Ishikawa (cell line): ENCODE measurements at regions not wholly inside any gene's neighbourhood (a gene's known extent, or its start where the extent isn't known, plus 50 kb on each side); places are given as distances from the start of the nearest gene placed in this dataset.

Experiments used
- CEBPB ChIP-seq: IDR thresholded peaks from 2 replicates; pipeline ENCODE4 v1.6.1; 2012
- CREB1 ChIP-seq: IDR thresholded peaks from 2 replicates; pipeline ENCODE4 v1.6.1; 2012; ENCODE audit warnings: low read depth
- EGR1 ChIP-seq: IDR thresholded peaks from 2 replicates; pipeline ENCODE4 v1.6.1; 2012
- EP300 ChIP-seq: IDR thresholded peaks from 2 replicates; pipeline ENCODE4 v1.6.1; 2012; ENCODE audit warnings: borderline replicate concordance
- FOXM1 ChIP-seq: IDR thresholded peaks from 2 replicates; pipeline ENCODE4 v1.6.1; 2012; ENCODE audit warnings: low read depth, borderline replicate concordance
- MAX ChIP-seq: IDR thresholded peaks from 2 replicates; pipeline ENCODE4 v1.6.1; 2012
- NFIC ChIP-seq: IDR thresholded peaks from 2 replicates; pipeline ENCODE4 v1.6.1; 2012
- RAD21 ChIP-seq: IDR thresholded peaks from 2 replicates; pipeline ENCODE4 v1.6.1; 2012; ENCODE audit warnings: low read depth
- REST ChIP-seq: IDR thresholded peaks from 2 replicates; pipeline ENCODE4 v1.6.1; 2012; ENCODE audit warnings: low read depth, mild to moderate bottlenecking
- TAF1 ChIP-seq: IDR thresholded peaks from 2 replicates; pipeline ENCODE4 v1.6.1; 2012; ENCODE audit warnings: low read depth, mild to moderate bottlenecking
- TCF12 ChIP-seq: IDR thresholded peaks from 2 replicates; pipeline ENCODE4 v1.6.1; 2012; ENCODE audit warnings: low read depth
- TEAD4 ChIP-seq: IDR thresholded peaks from 2 replicates; pipeline ENCODE4 v1.6.1; 2012
- USF1 ChIP-seq: IDR thresholded peaks from 2 replicates; pipeline ENCODE4 v1.6.1; 2012
- YY1 ChIP-seq: IDR thresholded peaks from 2 replicates; pipeline ENCODE4 v1.6.1; 2012; ENCODE audit warnings: low read depth
- ZBTB7A ChIP-seq: IDR thresholded peaks from 2 replicates; pipeline ENCODE4 v1.6.1; 2012; ENCODE audit warnings: low read depth

- no peak for TF ChIP-seq TAF1
- TF ChIP-seq REST = no peak
- TF ChIP-seq TCF12 = no peak
- TF ChIP-seq EGR1 = no peak
- no peak for TF ChIP-seq ZBTB7A
- TF ChIP-seq YY1 = no peak
- TF ChIP-seq FOXM1 = no peak
- no peak for TF ChIP-seq EP300
- no peak for TF ChIP-seq TEAD4
Observed at GRCh38 chr1:221497046-221497445, 244.8 kb downstream of the DUSP10 start.

- TF ChIP-seq RAD21 (no peak), YY1 (no peak), CREB1 (no peak), CEBPB (no peak), TEAD4 (no peak), TAF1 (no peak), REST (no peak), MAX (no peak), TCF12 (no peak), FOXM1 (no peak), USF1 (no peak), EGR1 (no peak), NFIC (no peak), ZBTB7A (no peak), EP300 (no peak)
Observed at GRCh38 chr1:221503268-221503667, 238.6 kb downstream of the DUSP10 start.

- TF ChIP-seq CREB1 (no peak), FOXM1 (no peak), USF1 (no peak), TEAD4 (no peak), NFIC (no peak), YY1 (no peak), ZBTB7A (no peak), RAD21 (no peak), EGR1 (no peak), CEBPB (no peak), MAX (no peak), TAF1 (no peak), REST (no peak), TCF12 (no peak)
Observed at GRCh38 chr1:221509575-221510355, 232.1 kb downstream of the DUSP10 start.

- TF ChIP-seq EP300 = no peak
- TF ChIP-seq NFIC = no peak
- TF ChIP-seq TCF12 = no peak
- TF ChIP-seq CEBPB = no peak
- no peak for TF ChIP-seq RAD21
- no peak for TF ChIP-seq FOXM1
- TF ChIP-seq EGR1 = no peak
- no peak for TF ChIP-seq REST
- TF ChIP-seq YY1 = no peak
- no peak for TF ChIP-seq TEAD4
- no peak for TF ChIP-seq CREB1
- no peak for TF ChIP-seq TAF1
- TF ChIP-seq USF1 = no peak
- TF ChIP-seq MAX = no peak
- no peak for TF ChIP-seq ZBTB7A
Observed at GRCh38 chr1:221510793-221511503, 230.9 kb downstream of the DUSP10 start.
